H9 (cell line): ENCODE measurements at regions not wholly inside any gene's neighbourhood (a gene's known extent, or its start where the extent isn't known, plus 50 kb on each side); places are given as distances from the start of the nearest gene placed in this dataset.

Experiments
- DNase-seq: peaks from one replicate; pipeline ENCODE4 v3.0.0-alpha.2; 2017
- H2AFZ ChIP-seq: one replicate; pipeline ENCODE4 v1.6.1; 2013; ENCODE audit warnings: mild to moderate bottlenecking, low read length, control low read depth, moderate library complexity
- H2AK5ac ChIP-seq: 2 replicates; pipeline ENCODE4 v1.6.1; 2013; ENCODE audit warnings: low read length, control low read depth, mixed read lengths; ENCODE audit not compliant: insufficient read length
- H2BK120ac ChIP-seq: one replicate; pipeline ENCODE4 v1.6.1; 2013; ENCODE audit warnings: low read depth, mild to moderate bottlenecking, low read length, control low read depth, inconsistent platforms; ENCODE audit not compliant: poor library complexity, severe bottlenecking
- H2BK12ac ChIP-seq: 2 replicates; pipeline ENCODE4 v1.6.1; 2013; ENCODE audit warnings: low read length, control low read depth, mixed read lengths, low read depth; ENCODE audit not compliant: insufficient read length
- H2BK15ac ChIP-seq: 2 replicates; pipeline ENCODE4 v1.6.1; 2013; ENCODE audit warnings: low read depth, low read length, control low read depth
- H2BK20ac ChIP-seq: one replicate; pipeline ENCODE4 v1.6.1; 2013; ENCODE audit warnings: low read depth, mild to moderate bottlenecking, low read length, control low read depth, inconsistent platforms; ENCODE audit not compliant: poor library complexity, severe bottlenecking
- H2BK5ac ChIP-seq: 2 replicates; pipeline ENCODE4 v1.6.1; 2013; ENCODE audit warnings: low read length, control low read depth, mixed read lengths; ENCODE audit not compliant: insufficient read length
- H3K14ac ChIP-seq: 2 replicates; pipeline ENCODE4 v1.6.1; 2013; ENCODE audit warnings: low read length, control low read depth; ENCODE audit not compliant: insufficient read depth
- H3K18ac ChIP-seq: 2 replicates; pipeline ENCODE4 v1.6.1; 2013; ENCODE audit warnings: low read depth, mild to moderate bottlenecking, mixed read lengths, low read length, control low read depth; ENCODE audit not compliant: insufficient read length
- H3K23ac ChIP-seq: 2 replicates; pipeline ENCODE4 v1.6.1; 2013; ENCODE audit warnings: low read length, control low read depth, mixed read lengths, low read depth; ENCODE audit not compliant: insufficient read length
- H3K23me2 ChIP-seq: 2 replicates; pipeline ENCODE4 v1.6.1; 2013; ENCODE audit warnings: low read depth, mild to moderate bottlenecking, mixed read lengths, low read length, control low read depth; ENCODE audit not compliant: insufficient read length, poor library complexity, severe bottlenecking
- H3K27ac ChIP-seq: 2 replicates; pipeline ENCODE4 v1.5.1; 2013; ENCODE audit warnings: low read length, control low read depth, mixed read lengths, low read depth; ENCODE audit not compliant: insufficient read length
- H3K27me3 ChIP-seq: 2 replicates; pipeline ENCODE4 v1.6.1; 2013; ENCODE audit warnings: low read length, control low read depth, inconsistent platforms; ENCODE audit not compliant: insufficient read depth
- H3K4ac ChIP-seq: 2 replicates; pipeline ENCODE4 v1.6.1; 2013; ENCODE audit warnings: low read depth, mild to moderate bottlenecking, control low read depth, inconsistent platforms, low read length, moderate library complexity
- H3K4me1 ChIP-seq: 2 replicates; pipeline ENCODE4 v1.6.1; 2013; ENCODE audit warnings: low read length, control low read depth, inconsistent platforms; ENCODE audit not compliant: insufficient read depth
- H3K4me2 ChIP-seq: 2 replicates; pipeline ENCODE4 v1.6.1; 2013; ENCODE audit warnings: low read length, control low read depth, mixed read lengths; ENCODE audit not compliant: insufficient read length, insufficient read depth
- H3K56ac ChIP-seq: 2 replicates; pipeline ENCODE4 v1.6.1; 2013; ENCODE audit warnings: low read depth, mild to moderate bottlenecking, mixed read lengths, low read length, control low read depth; ENCODE audit not compliant: insufficient read length
- H3K79me1 ChIP-seq: 2 replicates; pipeline ENCODE4 v1.6.1; 2013; ENCODE audit warnings: low read depth, mild to moderate bottlenecking, moderate library complexity, low read length, control low read depth, inconsistent platforms; ENCODE audit not compliant: insufficient read depth, poor library complexity, severe bottlenecking
- H3K79me2 ChIP-seq: 2 replicates; pipeline ENCODE4 v1.6.1; 2013; ENCODE audit warnings: low read length, control low read depth, inconsistent platforms; ENCODE audit not compliant: insufficient read depth
- H3K9ac ChIP-seq: 2 replicates; pipeline ENCODE4 v1.6.1; 2013; ENCODE audit warnings: low read length, control low read depth, mixed read lengths; ENCODE audit not compliant: insufficient read length; ENCODE audit errors: extremely low read depth
- H3K9me3 ChIP-seq: one replicate; pipeline ENCODE4 v1.6.1; 2013; ENCODE audit warnings: low read depth, low read length, inconsistent platforms; ENCODE audit not compliant: control insufficient read depth
- H3T11ph ChIP-seq: one replicate; pipeline ENCODE4 v1.6.1; 2013; ENCODE audit warnings: mild to moderate bottlenecking, low read length, control low read depth, inconsistent platforms
- H4K20me1 ChIP-seq: one replicate; pipeline ENCODE4 v1.6.1; 2013; ENCODE audit not compliant: control insufficient read depth, insufficient read length, insufficient read depth
- H4K5ac ChIP-seq: 2 replicates; pipeline ENCODE4 v1.6.1; 2013; ENCODE audit warnings: low read depth, mild to moderate bottlenecking, mixed read lengths, low read length, control low read depth; ENCODE audit not compliant: insufficient read length
- H4K8ac ChIP-seq: replicated peaks from 2 replicates; pipeline ENCODE4 v1.6.1; 2013; ENCODE audit warnings: low read length, control low read depth, mixed read lengths, low read depth; ENCODE audit not compliant: insufficient read length
- H4K91ac ChIP-seq: 2 replicates; pipeline ENCODE4 v1.6.1; 2013; ENCODE audit warnings: low read depth, mild to moderate bottlenecking, moderate library complexity, mixed read lengths, low read length, control low read depth; ENCODE audit not compliant: insufficient read length
- H3K27ac Mint-ChIP-seq, 3 experiments: 2 replicates in 2 of 3; 3 replicates in 1 of 3; pipeline ENCODE4 v1.8.0; 2020 to 2021; ENCODE audit warnings: mixed read lengths in 3 of 3, mild to moderate bottlenecking in 1 of 3, moderate library complexity in 1 of 3
- H3K27me3 Mint-ChIP-seq: 2 replicates; pipeline ENCODE4 v1.8.0; 2021; ENCODE audit warnings: low read depth, mild to moderate bottlenecking, moderate library complexity, mixed read lengths
- H3K36me3 Mint-ChIP-seq, 3 experiments: 2 replicates in 2 of 3; 3 replicates in 1 of 3; pipeline ENCODE4 v1.8.0; 2020 to 2021; ENCODE audit warnings: low read depth in 3 of 3, mixed read lengths in 3 of 3; ENCODE audit not compliant: insufficient read depth in 1 of 3
- H3K4me1 Mint-ChIP-seq, 2 experiments: 2 replicates each; pipeline ENCODE4 v1.8.0; 2020; ENCODE audit warnings: mixed read lengths in 2 of 2
- H3K4me3 Mint-ChIP-seq, 2 experiments: 2 replicates in 1 of 2; 3 replicates in 1 of 2; pipeline ENCODE4 v1.8.0; 2020 to 2021; ENCODE audit warnings: mild to moderate bottlenecking in 2 of 2, mixed read lengths in 2 of 2, moderate library complexity in 1 of 2
- H3K9me3 Mint-ChIP-seq, 2 experiments: 2 replicates in 1 of 2; 3 replicates in 1 of 2; pipeline ENCODE4 v1.8.0; 2020; ENCODE audit warnings: mild to moderate bottlenecking in 2 of 2, mixed read lengths in 2 of 2, moderate library complexity in 1 of 2
- CTCF ChIP-seq: fragments of 200-600 bp; sonication (generic); conservative IDR thresholded peaks from 3 replicates; pipeline ENCODE4 v1.8.0; 2021; ENCODE audit warnings: antibody characterized with exemption, mild to moderate bottlenecking
- WGBS: extraction: QIAGEN DNeasy Blood & Tissue Kit; methylation state at CpG from one replicate; pipeline ENCODE4 v1.1.7; 2013; ENCODE audit warnings: missing lambda C conversion rate, low lambda C conversion rate, mixed read lengths; ENCODE audit not compliant: insufficient read length; ENCODE audit errors: extremely low coverage; 5-methylcytosine and 5-hydroxymethylcytosine counted together

- no peak overlapping the region for H4K8ac ChIP-seq
- Mint-ChIP-seq H3K4me1 (no peaks in the 10 kb centered on the region), H3K27me3 (no peaks in the 10 kb centered on the region), H3K27ac (no peak overlapping the region), H3K4me3 (no peak overlapping the region), H3K9me3 (peaks cover 3 to 7% of the 10 kb centered on the region in 2 experiments; a peak in 4 of 5 replicates), H3K36me3 (peaks cover 0 to 9% (median 5%) of the 10 kb centered on the region in 3 experiments; a peak in 3 of 7 replicates)
- no peak overlapping the region for H3K18ac ChIP-seq
- no peak overlapping the region for H2BK5ac ChIP-seq
- H2BK120ac ChIP-seq = no peak overlapping the region
- no peaks in the 10 kb centered on the region for H3K9me3 ChIP-seq
- no peak overlapping the region for H3K4ac ChIP-seq
- no peak overlapping the region for H2AK5ac ChIP-seq
- no peak overlapping the region for H3K56ac ChIP-seq
- H3K27ac ChIP-seq = no peak overlapping the region
- no peak overlapping the region for H4K5ac ChIP-seq
- no peak overlapping the region for H3K4me2 ChIP-seq
- WGBS = no CpG with 5 or more reads among the region's 5 CpGs
- H3K14ac ChIP-seq = no peak overlapping the region
- H2BK15ac ChIP-seq = no peak overlapping the region
- H4K91ac ChIP-seq = no peak overlapping the region
- no peaks in the 10 kb centered on the region for H3K23me2 ChIP-seq
- no peaks in the 10 kb centered on the region for H4K20me1 ChIP-seq
- no peak overlapping the region for H2BK20ac ChIP-seq
- no peaks in the 10 kb centered on the region for H3K4me1 ChIP-seq
- no peaks in the 10 kb centered on the region for H3K79me2 ChIP-seq
- no peak overlapping the region for H2AFZ ChIP-seq
- H3T11ph ChIP-seq = no peak overlapping the region
- H3K23ac ChIP-seq = no peak overlapping the region
- H3K79me1 ChIP-seq = no peaks in the 10 kb centered on the region
- no peak overlapping the region for H3K9ac ChIP-seq
- no peak for DNase-seq
- TF ChIP-seq CTCF = no peak
- no peak overlapping the region for H2BK12ac ChIP-seq
- no peaks in the 10 kb centered on the region for H3K27me3 ChIP-seq
Measured at GRCh38 chr18:4960578-4960977, 236.5 kb downstream of the AKAIN1 start.
